HUES64 (cell line): ENCODE measurements at regions not wholly inside any gene's neighbourhood (a gene's known extent, or its start where the extent isn't known, plus 50 kb on each side); places are given as distances from the start of the nearest gene placed in this dataset.

Experiments
- H3K27ac ChIP-seq: 2 replicates; pipeline ENCODE4 v1.7.0; 2013; ENCODE audit warnings: low read depth, low read length, inconsistent platforms
- H3K27me3 ChIP-seq: 2 replicates; pipeline ENCODE4 v1.6.1; 2013; ENCODE audit warnings: mild to moderate bottlenecking, low read length; ENCODE audit not compliant: insufficient read depth
- H3K36me3 ChIP-seq: 2 replicates; pipeline ENCODE4 v1.6.1; 2013; ENCODE audit warnings: mild to moderate bottlenecking, low read length; ENCODE audit not compliant: insufficient read depth
- H3K4me1 ChIP-seq: 2 replicates; pipeline ENCODE4 v1.6.1; 2013; ENCODE audit warnings: mild to moderate bottlenecking, low read length, moderate library complexity; ENCODE audit not compliant: insufficient read depth
- H3K4me3 ChIP-seq: 2 replicates; pipeline ENCODE4 v1.5.1; 2013; ENCODE audit warnings: mild to moderate bottlenecking, low read length, moderate library complexity
- H3K9ac ChIP-seq: 2 replicates; pipeline ENCODE4 v1.6.1; 2013; ENCODE audit warnings: mild to moderate bottlenecking, low read depth, low read length
- H3K9me3 ChIP-seq: 2 replicates; pipeline ENCODE4 v1.6.1; 2013; ENCODE audit warnings: low read depth, low read length; ENCODE audit not compliant: insufficient read depth
- WGBS: fragments of 150-250, 120-280 bp; methylation state at CpG from one replicate; pipeline ENCODE4 v1.1.7; 2013; ENCODE audit warnings: missing lambda C conversion rate; 5-methylcytosine and 5-hydroxymethylcytosine counted together

GRCh38 chr11:128297091-128297651 is 290.2 kb downstream of the ETS1 start:
- Histone ChIP-seq H3K9ac (no peak overlapping the region), H3K9me3 (no peaks in the 10 kb centered on the region), H3K27ac (no peak overlapping the region), H3K36me3 (no peaks in the 10 kb centered on the region), H3K4me1 (0 out of 2 replicates have a peak, but pooled peaks cover 4% of the 10 kb centered on the region), H3K27me3 (no peaks in the 10 kb centered on the region), H3K4me3 (no peak overlapping the region)
- WGBS: 96% methylated on average over 3 of the region's 4 CpGs

GRCh38 chr11:128294671-128295050 is 292.7 kb downstream of the ETS1 start:
- Histone ChIP-seq H3K4me1 (0 out of 2 replicates have a peak, but pooled peaks cover 4% of the 10 kb centered on the region), H3K9ac (no peak overlapping the region), H3K27me3 (no peaks in the 10 kb centered on the region), H3K4me3 (no peak overlapping the region), H3K27ac (no peak overlapping the region), H3K9me3 (no peaks in the 10 kb centered on the region), H3K36me3 (no peaks in the 10 kb centered on the region)
- 92% methylated on average over 1 of the region's 1 CpG for WGBS

GRCh38 chr11:128294001-128294670 is 293.2 kb downstream of the ETS1 start:
- 89% methylated on average over 11 of the region's 11 CpGs for WGBS
- no peaks in the 10 kb centered on the region for H3K9me3 ChIP-seq
- H3K4me3 ChIP-seq: no peak overlapping the region
- no peaks in the 10 kb centered on the region for H3K27me3 ChIP-seq
- H3K36me3 ChIP-seq: no peaks in the 10 kb centered on the region
- no peak overlapping the region for H3K27ac ChIP-seq
- H3K4me1 ChIP-seq: 0 out of 2 replicates have a peak, but pooled peaks cover 4% of the 10 kb centered on the region
- H3K9ac ChIP-seq: no peak overlapping the region

- Histone ChIP-seq H3K4me3 (no peak overlapping the region), H3K4me1 (no peaks in the 10 kb centered on the region), H3K9ac (no peak overlapping the region), H3K27ac (no peak overlapping the region), H3K36me3 (no peaks in the 10 kb centered on the region), H3K9me3 (no peaks in the 10 kb centered on the region), H3K27me3 (no peaks in the 10 kb centered on the region)
- WGBS: 95% methylated on average over 6 of the region's 7 CpGs
Measured at GRCh38 chr11:128291835-128292234, 295.5 kb downstream of the ETS1 start.

- H3K36me3 ChIP-seq: no peaks in the 10 kb centered on the region
- no peaks in the 10 kb centered on the region for H3K4me1 ChIP-seq
- H3K9me3 ChIP-seq: no peaks in the 10 kb centered on the region
- H3K4me3 ChIP-seq: no peak overlapping the region
- no peaks in the 10 kb centered on the region for H3K27me3 ChIP-seq
- no peak overlapping the region for H3K9ac ChIP-seq
- 91% methylated on average over 7 of the region's 8 CpGs for WGBS
- no peak overlapping the region for H3K27ac ChIP-seq
Measured at GRCh38 chr11:128291007-128291406, 296.4 kb downstream of the ETS1 start.

- Histone ChIP-seq H3K9ac (no peak overlapping the region), H3K36me3 (no peaks in the 10 kb centered on the region), H3K4me3 (no peak overlapping the region), H3K4me1 (no peaks in the 10 kb centered on the region), H3K27ac (no peak overlapping the region), H3K9me3 (no peaks in the 10 kb centered on the region), H3K27me3 (no peaks in the 10 kb centered on the region)
- 68% methylated on average over 16 of the region's 16 CpGs for WGBS
Measured at GRCh38 chr11:128290106-128290840, 297.1 kb downstream of the ETS1 start.

- Histone ChIP-seq H3K36me3 (no peaks in the 10 kb centered on the region), H3K4me3 (no peak overlapping the region), H3K27ac (no peak overlapping the region), H3K9ac (no peak overlapping the region), H3K4me1 (no peaks in the 10 kb centered on the region), H3K27me3 (no peaks in the 10 kb centered on the region), H3K9me3 (no peaks in the 10 kb centered on the region)
- 91% methylated on average over 7 of the region's 7 CpGs for WGBS
Measured at GRCh38 chr11:128289048-128289447, 298.3 kb downstream of the ETS1 start.

- no peaks in the 10 kb centered on the region for H3K9me3 ChIP-seq
- no peaks in the 10 kb centered on the region for H3K4me1 ChIP-seq
- no peak overlapping the region for H3K4me3 ChIP-seq
- WGBS: 91% methylated on average over 4 of the region's 4 CpGs
- H3K36me3 ChIP-seq: no peaks in the 10 kb centered on the region
- H3K27ac ChIP-seq: no peak overlapping the region
- H3K9ac ChIP-seq: no peak overlapping the region
- H3K27me3 ChIP-seq: no peaks in the 10 kb centered on the region
Measured at GRCh38 chr11:128288368-128288767, 299.0 kb downstream of the ETS1 start.

- H3K4me1 ChIP-seq: no peaks in the 10 kb centered on the region
- H3K36me3 ChIP-seq: no peaks in the 10 kb centered on the region
- H3K27me3 ChIP-seq: no peaks in the 10 kb centered on the region
- H3K4me3 ChIP-seq: no peak overlapping the region
- H3K9ac ChIP-seq: no peak overlapping the region
- WGBS: 93% methylated on average over 2 of the region's 2 CpGs
- H3K9me3 ChIP-seq: no peaks in the 10 kb centered on the region
- H3K27ac ChIP-seq: no peak overlapping the region
Measured at GRCh38 chr11:128285321-128285720, 302.0 kb downstream of the ETS1 start.

GRCh38 chr11:128284634-128285033 is 302.7 kb downstream of the ETS1 start:
- no peaks in the 10 kb centered on the region for H3K4me1 ChIP-seq
- no peaks in the 10 kb centered on the region for H3K27me3 ChIP-seq
- WGBS: 97% methylated on average over 3 of the region's 4 CpGs
- H3K36me3 ChIP-seq: no peaks in the 10 kb centered on the region
- no peak overlapping the region for H3K9ac ChIP-seq
- no peak overlapping the region for H3K4me3 ChIP-seq
- no peak overlapping the region for H3K27ac ChIP-seq
- no peaks in the 10 kb centered on the region for H3K9me3 ChIP-seq

GRCh38 chr11:128283451-128283850 is 303.9 kb downstream of the ETS1 start:
- H3K9me3 ChIP-seq: no peaks in the 10 kb centered on the region
- 89% methylated on average over 1 of the region's 1 CpG for WGBS

More at GRCh38 chr11:128283451-128283850, 303.9 kb downstream of the ETS1 start:
- Histone ChIP-seq H3K36me3 (no peaks in the 10 kb centered on the region), H3K27ac (no peak overlapping the region), H3K9ac (no peak overlapping the region), H3K4me1 (no peaks in the 10 kb centered on the region), H3K4me3 (no peak overlapping the region), H3K27me3 (no peaks in the 10 kb centered on the region)
